HepG2 (cell line): ENCODE measurements at regions not wholly inside any gene's neighbourhood (a gene's known extent, or its start where the extent isn't known, plus 50 kb on each side); places are given as distances from the start of the nearest gene placed in this dataset.

Source experiments
- NFE2L1 ChIP-seq: sonication (generic); formaldehyde crosslinking; IDR thresholded peaks from 2 replicates; pipeline ENCODE4 v1.4.0; 2020; ENCODE audit warnings: missing genetic modification reagents, mild to moderate bottlenecking, borderline replicate concordance
- SRSF1 ChIP-seq: fragments of 200-400 bp; formaldehyde crosslinking; optimal IDR thresholded peaks from 2 replicates; pipeline ENCODE3; 2017; ENCODE audit warnings: mild to moderate bottlenecking, low read depth, low read length, moderate library complexity

- TF ChIP-seq NFE2L1 (CRISPR knock-in tag) (no peak), SRSF1 (no peak)
Measured at GRCh38 chr9:107387409-107387808, 102.2 kb downstream of the KLF4 start.
